OCI-LY3 (cell line): ENCODE measurements at regions not wholly inside any gene's neighbourhood (a gene's known extent, or its start where the extent isn't known, plus 50 kb on each side); places are given as distances from the start of the nearest gene placed in this dataset.

Experiments
- CTCF ChIP-seq: fragments of 200-600, 300-600 bp; sonication (generic); IDR thresholded peaks from 2 replicates; pipeline ENCODE4 v1.5.1; 2014; ENCODE audit warnings: antibody characterized with exemption, low read length, low read depth
- EZH2phosphoT487 ChIP-seq: fragments of 200-600 bp; shearing (Covaris generic); IDR thresholded peaks from 2 replicates; pipeline ENCODE4 v1.6.1; 2018; ENCODE audit warnings: antibody characterized with exemption, mixed run types, low read depth

GRCh38 chr16:48811478-48811877, 201.5 kb upstream of the N4BP1 start:
- TF ChIP-seq CTCF (no peak), EZH2phosphoT487 (no peak)
